DOHH2 (cell line): ENCODE measurements at regions not wholly inside any gene's neighbourhood (a gene's known extent, or its start where the extent isn't known, plus 50 kb on each side); places are given as distances from the start of the nearest gene placed in this dataset.

Experiments
- EZH2phosphoT487 ChIP-seq: fragments of 200-600 bp; sonication (generic); IDR thresholded peaks from 2 replicates; pipeline ENCODE4 v1.6.1; 2017; ENCODE audit warnings: borderline replicate concordance, mild to moderate bottlenecking, antibody characterized with exemption, low read length, moderate library complexity, mixed read lengths
- TF ChIP-seq, protein P1 (sequence below): fragments of 200-600 bp; sonication (generic); IDR thresholded peaks from one replicate; pipeline ENCODE4 v1.5.1; 2014; ENCODE audit warnings: antibody characterized with exemption, mild to moderate bottlenecking, low read depth, low read length; ENCODE audit not compliant: poor library complexity, severe bottlenecking

GRCh38 chr4:80145739-80146138 lies 51.6 kb upstream of the PRDM8 start:
- TF ChIP-seq, protein P1, sequence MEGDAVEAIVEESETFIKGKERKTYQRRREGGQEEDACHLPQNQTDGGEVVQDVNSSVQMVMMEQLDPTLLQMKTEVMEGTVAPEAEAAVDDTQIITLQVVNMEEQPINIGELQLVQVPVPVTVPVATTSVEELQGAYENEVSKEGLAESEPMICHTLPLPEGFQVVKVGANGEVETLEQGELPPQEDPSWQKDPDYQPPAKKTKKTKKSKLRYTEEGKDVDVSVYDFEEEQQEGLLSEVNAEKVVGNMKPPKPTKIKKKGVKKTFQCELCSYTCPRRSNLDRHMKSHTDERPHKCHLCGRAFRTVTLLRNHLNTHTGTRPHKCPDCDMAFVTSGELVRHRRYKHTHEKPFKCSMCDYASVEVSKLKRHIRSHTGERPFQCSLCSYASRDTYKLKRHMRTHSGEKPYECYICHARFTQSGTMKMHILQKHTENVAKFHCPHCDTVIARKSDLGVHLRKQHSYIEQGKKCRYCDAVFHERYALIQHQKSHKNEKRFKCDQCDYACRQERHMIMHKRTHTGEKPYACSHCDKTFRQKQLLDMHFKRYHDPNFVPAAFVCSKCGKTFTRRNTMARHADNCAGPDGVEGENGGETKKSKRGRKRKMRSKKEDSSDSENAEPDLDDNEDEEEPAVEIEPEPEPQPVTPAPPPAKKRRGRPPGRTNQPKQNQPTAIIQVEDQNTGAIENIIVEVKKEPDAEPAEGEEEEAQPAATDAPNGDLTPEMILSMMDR, result no peak
- no peak for TF ChIP-seq EZH2phosphoT487
